COLO829 (cell line): ENCODE measurements at regions not wholly inside any gene's neighbourhood (a gene's known extent, or its start where the extent isn't known, plus 50 kb on each side); places are given as distances from the start of the nearest gene placed in this dataset.

Experiments
- DNase-seq: peaks from one replicate; pipeline ENCODE4 v3.0.0; 2012; ENCODE audit warnings: low spot score

DNA sequence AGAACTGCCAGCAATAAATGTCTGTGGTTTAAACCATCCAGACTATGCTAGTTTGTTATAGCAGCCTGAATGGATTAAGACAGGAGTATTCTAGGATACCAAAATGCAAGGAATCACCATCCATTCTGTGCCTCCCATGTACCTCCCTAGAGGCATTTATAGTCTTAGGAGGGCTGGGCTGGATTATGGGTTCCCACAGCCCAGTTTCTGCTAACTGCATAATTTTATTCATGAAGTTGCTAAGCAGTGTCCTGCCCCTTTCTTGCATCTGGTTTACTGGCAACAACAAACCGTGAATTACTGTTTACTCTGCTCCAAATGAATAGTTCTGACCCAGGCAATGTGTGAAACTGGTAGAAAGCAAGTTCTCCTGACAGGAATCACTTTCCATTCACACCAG lies 67.1 kb upstream of the PRKX start:
- DNase-seq, result no peak

DNA sequence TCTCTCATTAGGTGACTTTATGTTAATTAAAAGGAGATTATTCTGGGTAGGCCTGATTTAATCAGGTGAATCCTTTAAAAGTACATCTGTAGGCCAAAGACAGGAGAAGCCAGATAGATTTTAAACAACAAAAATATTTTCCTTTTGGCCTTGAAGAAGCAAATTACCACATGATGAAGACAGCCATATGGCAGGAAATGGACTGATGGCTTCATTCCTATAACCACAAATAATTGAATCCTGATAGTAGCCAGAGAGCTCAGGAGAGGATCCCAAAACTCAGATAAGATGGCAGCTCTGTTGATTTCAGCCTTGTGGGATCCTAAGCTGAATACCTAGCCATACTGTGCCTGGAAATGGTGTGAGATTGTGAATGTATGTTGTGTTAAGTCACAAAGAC lies 66.1 kb upstream of the PRKX start:
- no peak for DNase-seq

DNA sequence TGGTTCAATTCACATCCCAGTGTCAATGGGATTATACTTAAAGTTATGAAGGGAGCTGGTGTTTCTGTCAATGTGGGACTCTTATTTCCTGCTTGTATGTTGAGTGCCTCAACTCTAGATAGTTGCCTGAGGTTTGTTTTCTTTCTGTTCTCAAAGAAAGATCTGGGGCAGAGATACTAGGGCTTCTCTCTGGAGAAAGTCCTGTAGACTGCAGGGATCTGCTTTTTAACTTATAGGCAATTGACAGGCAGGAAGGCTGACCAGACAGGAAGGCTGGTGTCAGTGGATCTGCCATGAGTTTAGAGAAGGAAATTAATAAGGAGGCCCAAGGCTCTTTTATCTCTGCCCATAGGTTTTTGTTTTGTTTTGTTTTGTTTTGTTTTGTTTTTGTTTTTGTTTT lies 64.0 kb upstream of the PRKX start:
- no peak for DNase-seq

DNA sequence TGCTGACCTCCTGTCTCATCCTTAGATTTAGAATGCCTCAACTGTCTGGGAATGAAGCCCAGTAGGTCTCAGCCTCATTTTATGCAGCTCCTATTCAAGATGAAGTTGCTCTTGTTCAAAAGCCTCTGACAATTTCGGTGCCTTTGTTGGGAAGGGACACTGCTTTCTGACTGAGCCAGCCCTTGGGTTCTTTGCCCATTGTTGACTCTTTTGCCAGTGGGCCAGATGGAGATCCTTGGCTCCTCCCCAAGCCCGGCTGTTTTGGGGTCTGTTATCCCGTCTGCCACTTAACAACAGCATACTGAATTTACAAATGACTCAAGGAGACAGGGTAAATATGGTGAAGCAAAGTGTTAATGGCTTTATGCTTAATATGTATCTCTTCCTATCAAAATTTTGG lies 58.3 kb upstream of the PRKX start:
- DNase-seq, result no peak

DNA sequence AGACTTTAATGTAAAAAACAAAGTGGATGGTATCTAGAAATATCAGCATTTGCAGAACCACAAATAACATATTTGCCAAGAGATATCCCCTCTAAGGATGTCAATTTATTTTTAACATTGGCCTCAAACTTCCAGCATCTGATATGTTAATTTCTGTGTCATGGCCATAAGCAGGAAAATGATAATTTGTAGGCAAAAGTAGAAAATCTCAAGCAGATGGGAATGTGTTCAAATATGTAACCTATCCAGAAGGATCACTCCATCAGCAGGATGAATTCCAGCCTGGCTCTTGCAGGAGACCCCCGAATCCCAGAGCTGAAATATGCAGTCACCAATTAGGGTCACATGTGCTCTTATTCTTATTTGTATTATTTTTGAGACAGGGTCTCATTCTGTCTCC lies 55.4 kb upstream of the PRKX start:
- no peak for DNase-seq
